ENCODE measurements at regions not wholly inside any gene's neighbourhood (a gene's known extent, or its start where the extent isn't known, plus 50 kb on each side); places are given as distances from the start of the nearest gene placed in this dataset.

DNA sequence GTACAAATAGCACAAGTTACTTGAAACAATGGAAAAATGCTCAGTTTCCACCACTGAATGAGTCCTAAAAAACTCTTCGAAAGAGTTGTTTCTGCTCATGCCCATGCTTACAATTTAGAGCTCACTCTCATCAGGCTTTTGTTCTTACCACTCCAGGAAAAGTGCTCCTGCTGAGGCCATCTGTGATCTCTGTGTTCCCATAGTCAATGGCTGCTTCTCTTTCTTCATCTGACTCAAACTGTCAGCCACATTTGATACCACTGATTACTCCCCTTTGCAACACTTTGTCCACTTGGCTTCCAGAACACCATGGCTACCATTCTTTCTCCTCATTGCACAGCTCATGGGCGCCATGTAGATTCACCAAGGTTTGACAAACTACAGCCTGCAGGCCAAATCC lies 80.0 kb upstream of the SLC34A2 start:
- no peaks in the 10 kb centered on the region for H3K79me2 ChIP-seq (ENCODE audit: control insufficient read depth, insufficient read depth, low read length, unreplicated experiment)
- no peaks in the 10 kb centered on the region for H3K4me1 ChIP-seq (ENCODE audit: control insufficient read depth, insufficient read depth, low read length, unreplicated experiment)
- no peaks in the 10 kb centered on the region for H3K36me3 ChIP-seq (ENCODE audit: insufficient read depth, low read length)
- no peak overlapping the region for H3K27ac ChIP-seq (ENCODE audit: low read depth, low read length)
- H2AFZ ChIP-seq (ENCODE audit: low read length, unreplicated experiment) = no peak overlapping the region
- H3K4me3 ChIP-seq (ENCODE audit: low read depth, low read length) = no peak overlapping the region
- 0 out of 2 replicates have a peak, but pooled peaks cover 2% of the 10 kb centered on the region for H3K27me3 ChIP-seq (ENCODE audit: insufficient read depth, low read length)

DNA sequence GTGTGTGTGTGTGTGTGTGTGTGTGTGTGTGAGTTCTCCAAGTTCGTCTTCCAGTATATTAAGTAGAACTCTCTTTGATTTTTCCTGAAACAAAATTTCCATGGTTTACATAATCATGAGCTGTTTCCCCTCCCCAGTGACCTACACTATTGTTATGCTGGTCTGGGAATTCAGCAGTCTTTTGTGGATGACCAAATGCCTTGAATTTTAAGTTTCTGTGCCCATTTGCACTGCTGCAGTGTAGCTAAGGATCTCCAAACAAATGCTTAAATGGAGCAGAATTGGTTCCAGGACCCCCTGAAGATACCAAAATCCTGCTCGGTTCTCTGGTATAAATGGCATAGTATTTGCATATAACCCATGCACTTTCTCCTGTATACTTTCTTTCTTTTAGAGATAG lies 77.2 kb upstream of the SLC34A2 start:
- no peak overlapping the region for H3K4me3 ChIP-seq (ENCODE audit: low read depth, low read length)
- no peak overlapping the region for H3K27ac ChIP-seq (ENCODE audit: low read depth, low read length)
- no peaks in the 10 kb centered on the region for H3K79me2 ChIP-seq (ENCODE audit: control insufficient read depth, insufficient read depth, low read length, unreplicated experiment)
- H2AFZ ChIP-seq (ENCODE audit: low read length, unreplicated experiment) = no peak overlapping the region
- 0 out of 2 replicates have a peak, but pooled peaks cover 2% of the 10 kb centered on the region for H3K27me3 ChIP-seq (ENCODE audit: insufficient read depth, low read length)
- no peaks in the 10 kb centered on the region for H3K36me3 ChIP-seq (ENCODE audit: insufficient read depth, low read length)
- H3K4me1 ChIP-seq (ENCODE audit: control insufficient read depth, insufficient read depth, low read length, unreplicated experiment) = no peaks in the 10 kb centered on the region

DNA sequence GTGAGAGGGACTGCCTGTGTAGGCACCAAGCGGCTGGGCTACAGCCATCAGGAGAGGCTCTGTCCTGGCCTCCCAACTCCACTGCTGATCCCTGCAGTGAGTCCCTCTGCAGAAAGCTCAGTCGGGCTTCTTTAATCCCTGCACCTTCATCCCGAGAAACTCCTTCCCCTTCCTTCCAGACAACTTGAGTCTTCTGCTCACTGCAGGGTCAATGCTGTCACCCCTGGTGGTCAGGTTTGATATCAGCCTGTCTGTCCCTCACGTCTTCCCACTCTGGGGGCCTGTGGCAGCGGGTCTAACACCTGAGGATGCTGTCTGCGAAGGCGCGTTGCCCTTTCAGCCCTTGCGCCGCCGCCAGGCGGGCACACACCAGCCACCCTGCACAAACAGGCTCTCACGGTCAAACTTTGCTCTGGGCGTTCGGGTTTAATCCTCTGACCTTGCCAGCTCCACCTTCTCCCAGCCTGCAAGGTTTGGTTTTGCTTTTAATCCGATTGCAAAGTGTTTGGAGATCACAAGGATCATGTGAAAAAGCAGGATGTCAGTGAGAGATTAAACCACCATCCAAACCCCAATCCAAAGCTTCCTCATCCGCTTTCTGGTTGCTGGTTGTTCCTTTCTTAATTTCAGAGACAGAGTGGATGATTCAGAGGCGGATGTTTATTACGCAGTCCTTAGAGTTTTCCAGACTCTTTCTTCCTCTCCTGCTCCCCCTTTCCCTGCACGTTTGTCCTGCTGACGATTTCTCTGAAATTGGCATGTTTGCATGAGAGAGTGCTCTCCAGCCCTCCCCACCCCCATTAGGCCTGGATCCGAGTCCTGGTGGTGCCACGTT lies 74.8 kb upstream of the SLC34A2 start:
- no peaks in the 10 kb centered on the region for H3K4me1 ChIP-seq (ENCODE audit: control insufficient read depth, insufficient read depth, low read length, unreplicated experiment)
- H2AFZ ChIP-seq (ENCODE audit: low read length, unreplicated experiment) = no peak overlapping the region
- no peak overlapping the region for H3K4me3 ChIP-seq (ENCODE audit: low read depth, low read length)
- H3K27me3 ChIP-seq (ENCODE audit: insufficient read depth, low read length) = 0 out of 2 replicates have a peak, but pooled peaks cover 2% of the 10 kb centered on the region
- no peaks in the 10 kb centered on the region for H3K79me2 ChIP-seq (ENCODE audit: control insufficient read depth, insufficient read depth, low read length, unreplicated experiment)
- H3K36me3 ChIP-seq (ENCODE audit: insufficient read depth, low read length) = no peaks in the 10 kb centered on the region
- H3K27ac ChIP-seq (ENCODE audit: low read depth, low read length) = no peak overlapping the region

DNA sequence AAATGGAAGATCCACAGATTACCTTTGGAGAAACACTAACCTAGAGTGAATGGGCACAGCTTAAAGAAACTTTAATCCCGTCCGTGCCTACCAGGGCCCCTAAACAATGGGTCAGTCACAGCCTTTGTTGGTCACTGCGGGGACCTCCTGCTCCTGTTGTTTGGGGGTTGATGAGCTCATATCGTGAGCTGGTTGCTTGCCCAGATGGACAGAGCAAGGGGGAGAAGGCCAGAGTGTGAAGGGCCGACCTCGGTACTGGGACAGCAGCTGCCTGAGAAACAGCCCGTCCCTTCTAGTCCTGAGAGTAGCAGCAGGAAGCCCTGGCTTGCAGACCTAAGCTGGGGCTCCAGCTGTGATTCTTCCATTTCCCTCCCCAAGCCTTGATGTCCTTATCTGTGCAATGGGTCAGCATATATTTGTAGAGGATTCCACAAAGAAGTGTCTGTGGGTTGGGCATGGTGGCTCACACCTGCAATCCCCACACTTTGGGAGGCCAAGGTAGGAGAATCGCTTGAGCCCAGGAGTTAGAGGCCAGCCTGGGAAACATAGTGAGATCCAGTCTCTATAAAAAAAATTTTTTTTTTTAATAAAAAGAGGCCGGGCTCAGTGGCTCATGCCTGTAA lies 69.6 kb upstream of the SLC34A2 start:
- no peaks in the 10 kb centered on the region for H3K27me3 ChIP-seq (ENCODE audit: insufficient read depth, low read length)
- H2AFZ ChIP-seq (ENCODE audit: low read length, unreplicated experiment) = no peak overlapping the region
- H3K4me3 ChIP-seq (ENCODE audit: low read depth, low read length) = no peak overlapping the region
- no peaks in the 10 kb centered on the region for H3K36me3 ChIP-seq (ENCODE audit: insufficient read depth, low read length)
- H3K4me1 ChIP-seq (ENCODE audit: control insufficient read depth, insufficient read depth, low read length, unreplicated experiment) = no peaks in the 10 kb centered on the region
- H3K79me2 ChIP-seq (ENCODE audit: control insufficient read depth, insufficient read depth, low read length, unreplicated experiment) = no peaks in the 10 kb centered on the region
- no peak overlapping the region for H3K27ac ChIP-seq (ENCODE audit: low read depth, low read length)

DNA sequence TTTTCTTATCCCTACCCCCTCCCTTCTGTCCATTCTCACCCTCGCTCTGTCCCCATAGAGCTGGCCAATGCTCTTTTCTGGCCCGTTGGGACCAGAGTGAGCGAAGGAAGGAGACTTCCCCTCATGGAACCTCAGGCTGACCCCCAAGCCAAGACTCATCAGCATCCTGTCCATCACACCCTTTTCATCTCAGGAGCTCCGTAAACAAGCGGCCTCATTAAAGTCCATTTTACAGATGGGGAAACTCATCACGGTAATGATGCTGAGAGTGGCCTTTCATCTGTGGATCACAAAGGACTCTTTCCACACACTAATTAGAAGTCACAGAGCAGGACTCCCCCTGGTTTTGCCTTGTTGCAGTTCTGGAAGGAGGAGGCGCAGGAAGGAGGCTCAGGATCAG lies 67.4 kb upstream of the SLC34A2 start:
- H3K36me3 ChIP-seq (ENCODE audit: insufficient read depth, low read length) = no peaks in the 10 kb centered on the region
- H3K79me2 ChIP-seq (ENCODE audit: control insufficient read depth, insufficient read depth, low read length, unreplicated experiment) = no peaks in the 10 kb centered on the region
- H3K4me1 ChIP-seq (ENCODE audit: control insufficient read depth, insufficient read depth, low read length, unreplicated experiment) = no peaks in the 10 kb centered on the region
- H2AFZ ChIP-seq (ENCODE audit: low read length, unreplicated experiment) = no peak overlapping the region
- H3K27me3 ChIP-seq (ENCODE audit: insufficient read depth, low read length) = 0 out of 2 replicates have a peak, but pooled peaks cover 3% of the 10 kb centered on the region
- H3K4me3 ChIP-seq (ENCODE audit: low read depth, low read length) = no peak overlapping the region
- no peak overlapping the region for H3K27ac ChIP-seq (ENCODE audit: low read depth, low read length)

DNA sequence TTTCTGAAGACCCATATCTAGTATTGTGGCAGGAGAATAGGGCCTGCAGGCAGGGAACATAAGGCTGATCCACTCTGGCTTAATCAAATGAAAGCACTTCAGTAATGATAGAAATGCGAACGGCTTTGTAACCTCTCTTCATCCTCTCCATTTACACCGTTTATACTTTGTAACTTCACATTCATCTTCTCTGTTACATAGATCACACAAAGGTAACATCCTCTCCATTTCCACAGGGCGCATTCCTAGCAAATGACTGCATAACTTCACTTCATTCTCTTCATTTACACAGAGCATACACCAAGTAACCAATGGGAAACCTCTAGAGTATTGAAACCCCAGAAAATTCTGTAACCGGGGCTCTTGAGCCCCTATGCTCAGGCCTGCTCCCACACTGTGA lies 65.5 kb upstream of the SLC34A2 start:
- H3K27ac ChIP-seq (ENCODE audit: low read depth, low read length) = no peak overlapping the region
- H3K4me3 ChIP-seq (ENCODE audit: low read depth, low read length) = no peak overlapping the region
- H3K79me2 ChIP-seq (ENCODE audit: control insufficient read depth, insufficient read depth, low read length, unreplicated experiment) = no peaks in the 10 kb centered on the region
- peaks cover 10% of the 10 kb centered on the region for H3K27me3 ChIP-seq (ENCODE audit: insufficient read depth, low read length)
- no peak overlapping the region for H2AFZ ChIP-seq (ENCODE audit: low read length, unreplicated experiment)
- no peaks in the 10 kb centered on the region for H3K4me1 ChIP-seq (ENCODE audit: control insufficient read depth, insufficient read depth, low read length, unreplicated experiment)
- no peaks in the 10 kb centered on the region for H3K36me3 ChIP-seq (ENCODE audit: insufficient read depth, low read length)

DNA sequence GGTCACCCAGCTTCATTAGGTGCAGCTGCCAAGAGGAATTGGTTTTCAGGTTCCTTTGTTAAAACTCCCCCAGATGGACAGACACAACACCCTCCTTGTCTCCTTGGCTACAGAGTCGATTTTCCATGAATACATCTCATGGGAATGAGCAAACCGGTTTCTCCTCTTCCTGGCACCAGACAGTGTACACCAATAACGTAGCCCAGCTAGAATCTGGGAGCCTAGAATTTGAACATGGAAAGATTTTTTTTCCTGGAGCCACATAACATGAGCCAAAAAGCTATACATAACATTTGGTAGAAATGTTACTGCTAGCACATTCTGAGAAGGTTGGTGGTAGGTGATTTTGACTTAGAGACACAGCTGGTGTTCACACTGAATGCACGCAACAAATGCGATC lies 62.9 kb upstream of the SLC34A2 start:
- Histone ChIP-seq H3K27ac (ENCODE audit: low read depth, low read length) (no peak overlapping the region), H3K4me1 (ENCODE audit: control insufficient read depth, insufficient read depth, low read length, unreplicated experiment) (no peaks in the 10 kb centered on the region), H3K79me2 (ENCODE audit: control insufficient read depth, insufficient read depth, low read length, unreplicated experiment) (no peaks in the 10 kb centered on the region), H3K27me3 (ENCODE audit: insufficient read depth, low read length) (peaks cover 10% of the 10 kb centered on the region), H3K4me3 (ENCODE audit: low read depth, low read length) (no peak overlapping the region), H2AFZ (ENCODE audit: low read length, unreplicated experiment) (no peak overlapping the region), H3K36me3 (ENCODE audit: insufficient read depth, low read length) (no peaks in the 10 kb centered on the region)

Data from ACC112 (cell line).